ENCODE measurements at regions not wholly inside any gene's neighbourhood (a gene's known extent, or its start where the extent isn't known, plus 50 kb on each side); places are given as distances from the start of the nearest gene placed in this dataset.

DNA sequence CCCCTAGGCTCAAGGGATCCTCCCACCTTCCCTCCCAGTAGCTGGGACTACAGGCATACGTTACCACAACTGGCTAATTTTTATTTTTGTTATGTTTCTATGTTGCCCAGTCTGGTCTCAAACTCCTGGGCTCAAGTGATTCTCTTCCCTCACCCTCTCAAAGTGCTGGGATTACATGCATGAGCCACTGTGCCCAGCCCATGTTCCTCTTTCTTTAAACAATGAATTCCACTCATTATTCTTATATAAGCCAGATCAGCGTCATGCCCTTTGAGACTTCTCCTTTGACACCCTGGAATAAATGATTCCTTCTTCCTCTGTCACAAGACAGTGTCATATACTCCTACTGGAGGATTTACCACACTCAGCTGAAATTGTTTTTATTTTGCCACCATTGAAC is 519.9 kb upstream of the SPRY2 start:
- BruUV-seq (replicated peaks): no TSS peak
- CTCF ChIA-PET: no interaction called here
- no peak overlapping the region for H3K4ac ChIP-seq (ENCODE audit: low read depth, low read length)
- H3K36me3 ChIP-seq (ENCODE audit: control insufficient read depth, insufficient read depth, low read length): no peaks in the 10 kb centered on the region
- no peak overlapping the region for H3K14ac ChIP-seq (replicated peaks; ENCODE audit: low read depth, low read length)
- intact Hi-C loops (cut with micrococcal nuclease) (loop anchor here (5.0 kb wide), 1 partner anchor 474 kb away; no protein-coding TSS in a partner anchor), dilution Hi-C loops (cut with HindIII; ENCODE audit: low sequenced_read_pairs, unreplicated experiment) (no loop called here), in situ Hi-C loops (cut with MboI; ENCODE audit: low sequenced_read_pairs) (no loop called here)
- WGBS, 2 experiments (ENCODE audit: extremely low coverage in 2 of 2, insufficient read length in 1 of 2): no CpG with 5 or more reads among the region's 2 CpGs
- H3K4me1 ChIP-seq (ENCODE audit: control insufficient read depth, insufficient read depth, low read length): no peaks in the 10 kb centered on the region
- no peak overlapping the region for H2BK15ac ChIP-seq (ENCODE audit: low read depth, low read length)
- no peak overlapping the region for H2AK5ac ChIP-seq (ENCODE audit: low read depth, low read length)
- no peak for ATAC-seq (ENCODE audit: low read depth)
- H3K4me3 ChIP-seq (ENCODE audit: insufficient read depth, low read depth, low read length): no peak overlapping the region
- H3K79me1 ChIP-seq (ENCODE audit: low read depth in 1 of 2, low read length in 2 of 2): no peaks in the 10 kb centered on the region
- no peak for DNase-seq
- H3K9ac ChIP-seq (ENCODE audit: low read depth, low read length): no peak overlapping the region
- no peak overlapping the region for H3K4me2 ChIP-seq (ENCODE audit: low read depth, low read length)
- no peak overlapping the region for H2BK120ac ChIP-seq (ENCODE audit: low read depth, low read length)
- H4K8ac ChIP-seq (ENCODE audit: low read depth in 2 of 2, low read length in 2 of 2): no peak overlapping the region
- TF ChIP-seq, protein P1, sequence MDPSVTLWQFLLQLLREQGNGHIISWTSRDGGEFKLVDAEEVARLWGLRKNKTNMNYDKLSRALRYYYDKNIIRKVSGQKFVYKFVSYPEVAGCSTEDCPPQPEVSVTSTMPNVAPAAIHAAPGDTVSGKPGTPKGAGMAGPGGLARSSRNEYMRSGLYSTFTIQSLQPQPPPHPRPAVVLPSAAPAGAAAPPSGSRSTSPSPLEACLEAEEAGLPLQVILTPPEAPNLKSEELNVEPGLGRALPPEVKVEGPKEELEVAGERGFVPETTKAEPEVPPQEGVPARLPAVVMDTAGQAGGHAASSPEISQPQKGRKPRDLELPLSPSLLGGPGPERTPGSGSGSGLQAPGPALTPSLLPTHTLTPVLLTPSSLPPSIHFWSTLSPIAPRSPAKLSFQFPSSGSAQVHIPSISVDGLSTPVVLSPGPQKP (IDR thresholded peaks at IDR 0.05; ENCODE audit: borderline replicate concordance, low read depth, low read length): no peak
- TF ChIP-seq RCOR1 (IDR thresholded peaks at IDR 0.05; ENCODE audit: insufficient replicate concordance, low read length) (no peak), MAFK (IDR thresholded peaks at IDR 0.05; ENCODE audit: low read depth, low read length) (no peak), CEBPB (IDR thresholded peaks at IDR 0.05; ENCODE audit: low read depth, low read length) (no peak), BHLHE40 (IDR thresholded peaks at IDR 0.05; ENCODE audit: low read depth, low read length) (no peak), MXI1 (IDR thresholded peaks at IDR 0.05; ENCODE audit: borderline replicate concordance, low read depth, low read length) (no peak), FOS (IDR thresholded peaks at IDR 0.05; ENCODE audit: low read depth, low read length) (no peak), MAZ (IDR thresholded peaks at IDR 0.05; ENCODE audit: borderline replicate concordance, low read depth, low read length) (no peak), RFX5 (IDR thresholded peaks at IDR 0.05; ENCODE audit: low read depth, low read length) (no peak)
- H4K91ac ChIP-seq (ENCODE audit: insufficient read depth, low read depth, low read length): no peak overlapping the region
- H2AFZ ChIP-seq (replicated peaks; ENCODE audit: low read length, poor library complexity): no peak overlapping the region
- H3K27ac ChIP-seq (ENCODE audit: insufficient read depth, low read length): no peak overlapping the region
- H4K20me1 ChIP-seq (ENCODE audit: insufficient read depth, low read length): no peaks in the 10 kb centered on the region
- H2BK20ac ChIP-seq (ENCODE audit: low read depth, low read length): no peak overlapping the region
- no peak overlapping the region for H3K23ac ChIP-seq (ENCODE audit: low read depth, low read length)
- H3K56ac ChIP-seq (ENCODE audit: extremely low read depth, insufficient read depth, low read length): no peak overlapping the region
- H4K5ac ChIP-seq (ENCODE audit: low read depth, low read length): no peak overlapping the region
- H2BK5ac ChIP-seq (ENCODE audit: low read depth, low read length, poor library complexity, severe bottlenecking): no peak overlapping the region
- POLR2A ChIA-PET (ENCODE audit: unreplicated experiment): no interaction called here
- no peaks in the 10 kb centered on the region for H3K27me3 ChIP-seq (ENCODE audit: control insufficient read depth, insufficient read depth, low read length)
- H2AK9ac ChIP-seq (replicated peaks; ENCODE audit: low read depth, low read length, poor library complexity): no peak overlapping the region
- no peaks in the 10 kb centered on the region for H3K9me1 ChIP-seq (ENCODE audit: insufficient read depth, low read length)
- no peak overlapping the region for H3K18ac ChIP-seq (ENCODE audit: low read depth, low read length)
- H3K9me3 ChIP-seq (ENCODE audit: control insufficient read depth, insufficient read depth, low read length): peaks cover 9% of the 10 kb centered on the region

Measured in IMR-90 (cell line).